ENCODE measurements at regions not wholly inside any gene's neighbourhood (a gene's known extent, or its start where the extent isn't known, plus 50 kb on each side); places are given as distances from the start of the nearest gene placed in this dataset.

DNA sequence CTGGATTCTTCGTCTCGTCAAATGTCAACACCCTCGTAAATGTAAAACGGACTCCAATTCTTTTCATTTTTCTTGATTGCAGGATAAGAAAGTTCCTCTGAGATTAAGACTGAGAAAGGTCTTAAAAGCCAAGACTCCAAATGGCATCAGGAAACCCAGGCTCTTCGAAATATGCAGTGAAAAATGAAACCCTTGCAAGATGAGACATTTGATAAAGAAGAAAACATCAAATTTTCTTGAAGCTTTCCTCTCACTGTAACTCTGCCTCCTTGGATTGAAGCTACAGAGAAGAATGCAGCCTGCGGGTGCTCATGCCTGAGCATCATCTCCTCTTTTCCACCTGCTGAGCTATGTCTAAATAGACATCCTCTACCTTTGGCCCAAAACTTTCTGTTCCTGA is 342.4 kb upstream of the THBS1 start:
- TF ChIP-seq, protein P1, sequence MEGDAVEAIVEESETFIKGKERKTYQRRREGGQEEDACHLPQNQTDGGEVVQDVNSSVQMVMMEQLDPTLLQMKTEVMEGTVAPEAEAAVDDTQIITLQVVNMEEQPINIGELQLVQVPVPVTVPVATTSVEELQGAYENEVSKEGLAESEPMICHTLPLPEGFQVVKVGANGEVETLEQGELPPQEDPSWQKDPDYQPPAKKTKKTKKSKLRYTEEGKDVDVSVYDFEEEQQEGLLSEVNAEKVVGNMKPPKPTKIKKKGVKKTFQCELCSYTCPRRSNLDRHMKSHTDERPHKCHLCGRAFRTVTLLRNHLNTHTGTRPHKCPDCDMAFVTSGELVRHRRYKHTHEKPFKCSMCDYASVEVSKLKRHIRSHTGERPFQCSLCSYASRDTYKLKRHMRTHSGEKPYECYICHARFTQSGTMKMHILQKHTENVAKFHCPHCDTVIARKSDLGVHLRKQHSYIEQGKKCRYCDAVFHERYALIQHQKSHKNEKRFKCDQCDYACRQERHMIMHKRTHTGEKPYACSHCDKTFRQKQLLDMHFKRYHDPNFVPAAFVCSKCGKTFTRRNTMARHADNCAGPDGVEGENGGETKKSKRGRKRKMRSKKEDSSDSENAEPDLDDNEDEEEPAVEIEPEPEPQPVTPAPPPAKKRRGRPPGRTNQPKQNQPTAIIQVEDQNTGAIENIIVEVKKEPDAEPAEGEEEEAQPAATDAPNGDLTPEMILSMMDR (IDR thresholded peaks at IDR 0.05) = no peak
- TF ChIP-seq POLR2A (IDR thresholded peaks at IDR 0.05) = no peak
